Activated CD8-positive, alpha-beta memory T cell treated with anti-CD3 and anti-CD28 coated beads, Interleukin-2, amount 10 ng/mL, durations not matched to agents 7 days and 5 days (primary cell): ENCODE measurements at regions not wholly inside any gene's neighbourhood (a gene's known extent, or its start where the extent isn't known, plus 50 kb on each side); places are given as distances from the start of the nearest gene placed in this dataset.

Experiments used
- ATAC-seq: fragments of 150-1000 bp; cut with Tn5 transposase; one replicate; pipeline ENCODE4 v1.10.0; 2021; ENCODE audit warnings: moderate library complexity
- CTCF ChIA-PET: fragments of 350-600 bp; sonication (Branson Sonifier 250); formaldehyde crosslinking; loops from one replicate; lab custom pipeline; 2021; ENCODE audit warnings: antibody characterized with exemption; lab: Charles Lee
- DNase-seq: peaks from one replicate; pipeline ENCODE4 v3.0.0-alpha.2; 2020
- H3K27ac Mint-ChIP-seq: one replicate; pipeline ENCODE4 v1.8.0; 2021; ENCODE audit warnings: mild to moderate bottlenecking, mixed read lengths
- H3K27me3 Mint-ChIP-seq: one replicate; pipeline ENCODE4 v1.8.0; 2021; ENCODE audit warnings: mixed read lengths
- H3K36me3 Mint-ChIP-seq: one replicate; pipeline ENCODE4 v1.8.0; 2021; ENCODE audit warnings: mild to moderate bottlenecking, mixed read lengths
- H3K4me1 Mint-ChIP-seq: one replicate; pipeline ENCODE4 v1.8.0; 2021; ENCODE audit warnings: mixed read lengths
- H3K4me3 Mint-ChIP-seq: one replicate; pipeline ENCODE4 v1.8.0; 2021; ENCODE audit warnings: mild to moderate bottlenecking, moderate library complexity, mixed read lengths
- H3K9me3 Mint-ChIP-seq: one replicate; pipeline ENCODE4 v1.8.0; 2022; ENCODE audit warnings: low read depth, mixed read lengths

- H3K9me3 Mint-ChIP-seq = no peaks in the 10 kb centered on the region
- no peak overlapping the region for H3K27ac Mint-ChIP-seq
- CTCF ChIA-PET = no interaction called here
- no peaks in the 10 kb centered on the region for H3K27me3 Mint-ChIP-seq
- no peak overlapping the region for H3K4me3 Mint-ChIP-seq
- peaks cover 1% of the 10 kb centered on the region for H3K36me3 Mint-ChIP-seq
- DNase-seq (no peak), ATAC-seq (no peak)
- H3K4me1 Mint-ChIP-seq = no peaks in the 10 kb centered on the region
Measured at GRCh38 chr7:16301291-16301690, 120.0 kb downstream of the CRPPA start.

- Mint-ChIP-seq H3K4me3 (no peak overlapping the region), H3K36me3 (peaks cover 1% of the 10 kb centered on the region), H3K27ac (no peak overlapping the region), H3K4me1 (no peaks in the 10 kb centered on the region), H3K9me3 (no peaks in the 10 kb centered on the region), H3K27me3 (no peaks in the 10 kb centered on the region)
- no peak for DNase-seq
- no peak for ATAC-seq
- CTCF ChIA-PET = interaction anchor here (1.2 kb wide), 1 partner anchor 8 kb away, joined by 3 read pairs; no protein-coding TSS in a partner anchor
Measured at GRCh38 chr7:16300361-16300895, 120.9 kb downstream of the CRPPA start.

- ATAC-seq (no peak), DNase-seq (no peak)
- Mint-ChIP-seq H3K9me3 (no peaks in the 10 kb centered on the region), H3K36me3 (peaks cover 1% of the 10 kb centered on the region), H3K4me3 (no peak overlapping the region), H3K27me3 (no peaks in the 10 kb centered on the region), H3K4me1 (no peaks in the 10 kb centered on the region), H3K27ac (no peak overlapping the region)
- CTCF ChIA-PET = interaction anchor here (1.2 kb wide), 1 partner anchor 9 kb away, joined by 3 read pairs; no protein-coding TSS in a partner anchor
Measured at GRCh38 chr7:16299853-16300252, 121.5 kb downstream of the CRPPA start.

GRCh38 chr7:16298221-16298620 is 123.1 kb downstream of the CRPPA start:
- no peaks in the 10 kb centered on the region for H3K27me3 Mint-ChIP-seq
- ATAC-seq = no peak
- CTCF ChIA-PET = no interaction called here

GRCh38 chr7:16295558-16295957 is 125.8 kb downstream of the CRPPA start:
- H3K4me3 Mint-ChIP-seq = no peak overlapping the region
- no peaks in the 10 kb centered on the region for H3K9me3 Mint-ChIP-seq
- no peaks in the 10 kb centered on the region for H3K36me3 Mint-ChIP-seq
- no peaks in the 10 kb centered on the region for H3K4me1 Mint-ChIP-seq
- DNase-seq = no peak
- no peak for ATAC-seq
- no peak overlapping the region for H3K27ac Mint-ChIP-seq
- CTCF ChIA-PET = no interaction called here
- no peaks in the 10 kb centered on the region for H3K27me3 Mint-ChIP-seq

More at GRCh38 chr7:16298221-16298620, 123.1 kb downstream of the CRPPA start:
- no peak overlapping the region for H3K27ac Mint-ChIP-seq
- H3K36me3 Mint-ChIP-seq = peaks cover 1% of the 10 kb centered on the region
- H3K4me1 Mint-ChIP-seq = no peaks in the 10 kb centered on the region
- no peak for DNase-seq
- no peak overlapping the region for H3K4me3 Mint-ChIP-seq
- H3K9me3 Mint-ChIP-seq = no peaks in the 10 kb centered on the region

GRCh38 chr7:16293669-16294425 is 127.5 kb downstream of the CRPPA start:
- H3K36me3 Mint-ChIP-seq = no peaks in the 10 kb centered on the region

GRCh38 chr7:16284581-16284980 is 136.8 kb downstream of the CRPPA start:
- no peaks in the 10 kb centered on the region for H3K4me1 Mint-ChIP-seq
- CTCF ChIA-PET = no interaction called here
- H3K36me3 Mint-ChIP-seq = no peaks in the 10 kb centered on the region
- ATAC-seq = no peak
- no peaks in the 10 kb centered on the region for H3K27me3 Mint-ChIP-seq
- H3K9me3 Mint-ChIP-seq = peaks cover 2% of the 10 kb centered on the region
- H3K27ac Mint-ChIP-seq = no peak overlapping the region
- no peak for DNase-seq
- no peak overlapping the region for H3K4me3 Mint-ChIP-seq

More at GRCh38 chr7:16293669-16294425, 127.5 kb downstream of the CRPPA start:
- DNase-seq (no peak), ATAC-seq (no peak)
- H3K27ac Mint-ChIP-seq = no peak overlapping the region
- no peak overlapping the region for H3K4me3 Mint-ChIP-seq
- H3K27me3 Mint-ChIP-seq = no peaks in the 10 kb centered on the region
- no peaks in the 10 kb centered on the region for H3K4me1 Mint-ChIP-seq
- CTCF ChIA-PET = no interaction called here
- peaks cover 2% of the 10 kb centered on the region for H3K9me3 Mint-ChIP-seq

- Mint-ChIP-seq H3K9me3 (no peaks in the 10 kb centered on the region), H3K27ac (no peak overlapping the region), H3K4me3 (no peak overlapping the region), H3K4me1 (no peaks in the 10 kb centered on the region), H3K36me3 (peaks cover 2% of the 10 kb centered on the region), H3K27me3 (no peaks in the 10 kb centered on the region)
- DNase-seq = no peak
- no peak for ATAC-seq
- CTCF ChIA-PET = no interaction called here
Measured at GRCh38 chr7:16278167-16278787, 143.1 kb downstream of the CRPPA start.

- peaks cover 3% of the 10 kb centered on the region for H3K4me1 Mint-ChIP-seq
- no peak for DNase-seq
- ATAC-seq = no peak
- H3K27me3 Mint-ChIP-seq = no peaks in the 10 kb centered on the region
- H3K27ac Mint-ChIP-seq = no peak overlapping the region
- no peaks in the 10 kb centered on the region for H3K36me3 Mint-ChIP-seq
- no peak overlapping the region for H3K4me3 Mint-ChIP-seq
- no peaks in the 10 kb centered on the region for H3K9me3 Mint-ChIP-seq
- CTCF ChIA-PET = no interaction called here
Measured at GRCh38 chr7:16271990-16272665, 149.2 kb downstream of the CRPPA start.

GRCh38 chr7:16271355-16271915 is 149.9 kb downstream of the CRPPA start:
- ATAC-seq (no peak), DNase-seq (no peak)
- H3K4me1 Mint-ChIP-seq = peaks cover 3% of the 10 kb centered on the region
- CTCF ChIA-PET = no interaction called here
- no peak overlapping the region for H3K27ac Mint-ChIP-seq
- no peaks in the 10 kb centered on the region for H3K36me3 Mint-ChIP-seq
- H3K9me3 Mint-ChIP-seq = no peaks in the 10 kb centered on the region
- no peaks in the 10 kb centered on the region for H3K27me3 Mint-ChIP-seq
- no peak overlapping the region for H3K4me3 Mint-ChIP-seq

- Mint-ChIP-seq H3K9me3 (no peaks in the 10 kb centered on the region), H3K4me1 (peaks cover 3% of the 10 kb centered on the region), H3K4me3 (no peak overlapping the region), H3K27me3 (no peaks in the 10 kb centered on the region), H3K27ac (no peak overlapping the region), H3K36me3 (no peaks in the 10 kb centered on the region)
- CTCF ChIA-PET = no interaction called here
- ATAC-seq (no peak), DNase-seq (no peak)
Measured at GRCh38 chr7:16270844-16271243, 150.5 kb downstream of the CRPPA start.

- no peaks in the 10 kb centered on the region for H3K36me3 Mint-ChIP-seq
- H3K27me3 Mint-ChIP-seq = no peaks in the 10 kb centered on the region
- DNase-seq = no peak
- peaks cover 3% of the 10 kb centered on the region for H3K4me1 Mint-ChIP-seq
- no peak overlapping the region for H3K4me3 Mint-ChIP-seq
- H3K9me3 Mint-ChIP-seq = no peaks in the 10 kb centered on the region
- H3K27ac Mint-ChIP-seq = no peak overlapping the region
- CTCF ChIA-PET = no interaction called here
- ATAC-seq = no peak
Measured at GRCh38 chr7:16268821-16269768, 152.2 kb downstream of the CRPPA start.
